MCF 10A (cell line): ENCODE measurements at regions not wholly inside any gene's neighbourhood (a gene's known extent, or its start where the extent isn't known, plus 50 kb on each side); places are given as distances from the start of the nearest gene placed in this dataset.

Experiments used
- BruUV-seq: library from RNA; stranded (reverse); fragments of 400-500 nt; replicated peaks from 2 replicates; lab custom pipeline; 2021; lab: Mats Ljungman, UMichigan
- CTCF ChIA-PET: fragments of 300-600 bp; sonication (Branson Sonifier 250); formaldehyde crosslinking; extraction: SDS; loops from one replicate; lab custom pipeline; 2021; ENCODE audit warnings: antibody characterized with exemption, inconsistent platforms; lab: Yijun Ruan, JAX
- POLR2A ChIA-PET: fragments of 300-600, 350-650 bp; sonication (Branson Sonifier 250); formaldehyde crosslinking; extraction: SDS; loops from one replicate; lab custom pipeline; 2020; ENCODE audit warnings: antibody characterized with exemption, inconsistent platforms; lab: Yijun Ruan, JAX
- DNase-seq: peaks from one replicate; pipeline ENCODE4 v3.0.0-alpha.2; 2018; ENCODE audit not compliant: unreplicated experiment
- H3K27ac Mint-ChIP-seq: one replicate; pipeline ENCODE4 v1.8.0; 2022; ENCODE audit warnings: mild to moderate bottlenecking, low read depth, mixed read lengths; ENCODE audit not compliant: unreplicated experiment
- H3K27me3 Mint-ChIP-seq: one replicate; pipeline ENCODE4 v1.8.0; 2022; ENCODE audit warnings: mixed read lengths; ENCODE audit not compliant: insufficient read depth, unreplicated experiment
- H3K36me3 Mint-ChIP-seq: one replicate; pipeline ENCODE4 v1.8.0; 2022; ENCODE audit warnings: mild to moderate bottlenecking, moderate library complexity, mixed read lengths; ENCODE audit not compliant: insufficient read depth, unreplicated experiment
- H3K4me1 Mint-ChIP-seq: one replicate; pipeline ENCODE4 v1.8.0; 2022; ENCODE audit warnings: mixed read lengths; ENCODE audit not compliant: insufficient read depth, unreplicated experiment
- H3K4me3 Mint-ChIP-seq: one replicate; pipeline ENCODE4 v1.8.0; 2022; ENCODE audit warnings: mild to moderate bottlenecking, moderate library complexity, mixed read lengths; ENCODE audit not compliant: unreplicated experiment
- H3K9me3 Mint-ChIP-seq: one replicate; pipeline ENCODE4 v1.8.0; 2022; ENCODE audit warnings: mixed read lengths; ENCODE audit not compliant: unreplicated experiment
- intact Hi-C: fragments of 100-400 bp; cut with micrococcal nuclease; formaldehyde crosslinking; loops from 2 replicates; pipeline ENCODE4 v1.14.1; 2022
- TF ChIP-seq, protein P1 (sequence below): fragments of 200-600 bp; IDR thresholded peaks from one replicate; pipeline ENCODE4 v1.8.0; 2022; ENCODE audit warnings: antibody characterized with exemption, mild to moderate bottlenecking; ENCODE audit not compliant: unreplicated experiment

GRCh38 chr6:7486951-7487350 is 54.5 kb upstream of the DSP start:
- CTCF ChIA-PET = no interaction called here
- peaks cover 11% of the 10 kb centered on the region for H3K4me1 Mint-ChIP-seq
- no peaks in the 10 kb centered on the region for H3K36me3 Mint-ChIP-seq
- peaks cover 2% of the 10 kb centered on the region for H3K9me3 Mint-ChIP-seq
- TF ChIP-seq, protein P1, sequence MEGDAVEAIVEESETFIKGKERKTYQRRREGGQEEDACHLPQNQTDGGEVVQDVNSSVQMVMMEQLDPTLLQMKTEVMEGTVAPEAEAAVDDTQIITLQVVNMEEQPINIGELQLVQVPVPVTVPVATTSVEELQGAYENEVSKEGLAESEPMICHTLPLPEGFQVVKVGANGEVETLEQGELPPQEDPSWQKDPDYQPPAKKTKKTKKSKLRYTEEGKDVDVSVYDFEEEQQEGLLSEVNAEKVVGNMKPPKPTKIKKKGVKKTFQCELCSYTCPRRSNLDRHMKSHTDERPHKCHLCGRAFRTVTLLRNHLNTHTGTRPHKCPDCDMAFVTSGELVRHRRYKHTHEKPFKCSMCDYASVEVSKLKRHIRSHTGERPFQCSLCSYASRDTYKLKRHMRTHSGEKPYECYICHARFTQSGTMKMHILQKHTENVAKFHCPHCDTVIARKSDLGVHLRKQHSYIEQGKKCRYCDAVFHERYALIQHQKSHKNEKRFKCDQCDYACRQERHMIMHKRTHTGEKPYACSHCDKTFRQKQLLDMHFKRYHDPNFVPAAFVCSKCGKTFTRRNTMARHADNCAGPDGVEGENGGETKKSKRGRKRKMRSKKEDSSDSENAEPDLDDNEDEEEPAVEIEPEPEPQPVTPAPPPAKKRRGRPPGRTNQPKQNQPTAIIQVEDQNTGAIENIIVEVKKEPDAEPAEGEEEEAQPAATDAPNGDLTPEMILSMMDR = no peak
- no peak overlapping the region for H3K4me3 Mint-ChIP-seq
- no TSS peak for BruUV-seq
- H3K27ac Mint-ChIP-seq = no peak overlapping the region
- H3K27me3 Mint-ChIP-seq = no peaks in the 10 kb centered on the region
- POLR2A ChIA-PET = interaction anchor here (0.9 to 1.1 kb wide), 2 partner anchors 15 to 18 kb away, joined by 3 to 7 read pairs; no protein-coding TSS in a partner anchor
- no peak for DNase-seq
- intact Hi-C loops = no loop called here

DNA sequence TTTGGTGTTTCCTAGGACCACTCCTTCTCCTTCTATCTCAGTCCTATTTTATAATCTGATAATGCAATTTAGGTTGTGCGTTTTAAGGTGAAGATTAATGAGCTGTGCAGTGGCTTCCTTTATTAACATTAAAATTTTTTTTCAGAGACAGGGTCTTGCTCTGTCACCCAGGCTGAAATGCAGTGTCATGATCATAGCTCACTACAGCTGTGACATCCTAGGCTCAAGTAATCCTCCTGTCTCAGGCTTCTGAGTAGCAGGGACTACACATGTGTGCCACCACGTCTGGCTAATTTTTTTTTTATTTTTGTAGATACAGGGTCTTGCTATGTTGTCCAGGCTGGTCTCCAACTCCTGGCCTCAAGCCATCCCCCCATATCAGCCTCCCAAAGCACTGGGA is 53.0 kb upstream of the DSP start:
- no peak overlapping the region for H3K4me3 Mint-ChIP-seq
- ChIA-PET CTCF (no interaction called here), POLR2A (interaction anchor here (1.3 to 3.6 kb wide), 4 partner anchors 8 to 52 kb away, joined by 5 to 18 read pairs (median 13); partner anchors contain the start of gene DSP)
- H3K4me1 Mint-ChIP-seq = peaks cover 11% of the 10 kb centered on the region
- peaks cover 6% of the 10 kb centered on the region for H3K9me3 Mint-ChIP-seq
- H3K27me3 Mint-ChIP-seq = no peaks in the 10 kb centered on the region
- TF ChIP-seq, protein P1 = no peak
- DNase-seq = no peak
- no peak overlapping the region for H3K27ac Mint-ChIP-seq
- intact Hi-C loops = no loop called here
- H3K36me3 Mint-ChIP-seq = no peaks in the 10 kb centered on the region
- no TSS peak for BruUV-seq

DNA sequence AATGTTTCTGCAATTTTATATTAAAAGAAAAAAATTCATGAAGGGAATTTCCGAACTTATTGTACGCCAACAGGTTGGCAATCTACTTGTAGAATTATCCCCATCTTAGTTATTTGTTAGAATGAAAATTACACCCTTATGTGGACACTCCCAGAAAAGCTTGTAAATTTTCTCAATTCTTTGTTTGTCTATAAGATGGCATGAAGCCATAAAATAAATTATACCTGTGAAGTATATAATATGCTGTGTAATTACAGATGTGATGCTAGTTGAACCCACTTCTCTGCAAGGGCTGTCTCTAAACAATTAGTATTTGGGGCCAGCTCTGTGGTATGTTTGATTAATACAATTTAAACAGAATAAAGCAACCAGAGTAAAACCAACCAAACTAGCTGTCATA is 52.1 kb upstream of the DSP start:
- Mint-ChIP-seq H3K4me3 (no peak overlapping the region), H3K27ac (no peak overlapping the region), H3K9me3 (peaks cover 6% of the 10 kb centered on the region), H3K36me3 (no peaks in the 10 kb centered on the region), H3K27me3 (no peaks in the 10 kb centered on the region), H3K4me1 (peaks cover 11% of the 10 kb centered on the region)
- DNase-seq = no peak
- ChIA-PET POLR2A (interaction anchor here (1.0 to 3.6 kb wide), 5 partner anchors 9 to 55 kb away, joined by 3 to 18 read pairs (median 10); partner anchors contain the start of gene DSP), CTCF (interaction anchor here (0.5 to 1.1 kb wide), 3 partner anchors 11 to 185 kb away, joined by 3 to 4 read pairs (median 3); no protein-coding TSS in a partner anchor)
- intact Hi-C loops = no loop called here
- TF ChIP-seq, protein P1 = no peak
- no TSS peak for BruUV-seq
